ENCODE measurements at regions not wholly inside any gene's neighbourhood (a gene's known extent, or its start where the extent isn't known, plus 50 kb on each side); places are given as distances from the start of the nearest gene placed in this dataset.

DNA sequence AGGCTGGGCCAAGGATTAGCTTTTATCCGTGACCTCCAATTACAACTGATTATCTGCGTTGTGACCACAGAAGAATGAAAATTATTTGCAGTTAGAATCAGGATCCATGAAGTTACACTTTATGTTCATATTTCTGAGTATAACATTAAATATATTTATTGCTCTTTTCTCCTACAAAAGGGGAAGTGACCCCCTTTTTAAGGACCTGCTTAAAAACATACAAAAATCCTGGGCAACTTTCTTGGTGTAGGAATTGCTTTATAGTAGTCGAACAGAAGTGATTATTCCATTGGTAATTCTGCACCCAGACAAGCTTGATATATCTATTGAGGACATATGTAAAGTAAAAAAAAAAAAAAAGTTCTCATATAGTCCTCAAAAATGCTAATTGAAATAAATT, 208.7 kb downstream of the MRPL39 start:
- no peak for DNase-seq
- no peak for ATAC-seq (ENCODE audit: poor library complexity)
- intact Hi-C loops (cut with DNase I), result no loop called here

DNA sequence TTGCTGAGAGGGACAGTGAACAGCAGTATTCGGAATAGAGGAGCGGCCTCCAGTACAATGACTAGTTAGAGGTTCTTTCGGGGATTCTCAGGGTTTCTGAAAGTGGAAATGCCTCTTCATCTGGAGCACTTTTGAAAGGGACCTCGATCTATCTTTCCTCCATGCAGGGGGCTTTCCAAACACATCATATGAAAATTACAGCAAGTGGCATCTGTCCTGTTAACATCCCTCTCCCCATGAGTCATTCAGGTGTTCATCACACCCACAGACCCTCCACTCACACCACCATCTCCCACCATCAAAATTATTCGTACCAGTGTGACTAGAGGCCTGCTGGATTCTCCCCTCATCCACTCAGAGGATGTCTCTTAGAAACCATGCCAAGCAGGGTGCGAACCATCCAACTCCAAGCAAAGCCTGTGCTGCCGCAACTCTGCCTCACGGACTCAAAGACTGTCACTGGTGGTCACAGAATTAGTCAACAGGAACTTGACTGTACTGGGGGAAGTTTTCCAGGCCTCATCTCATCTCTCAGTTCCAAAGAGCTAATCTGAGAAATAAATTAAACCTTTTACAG, 211.1 kb downstream of the MRPL39 start:
- ATAC-seq (ENCODE audit: poor library complexity), result no peak
- intact Hi-C loops (cut with DNase I), result no loop called here
- DNase-seq, result no peak

DNA sequence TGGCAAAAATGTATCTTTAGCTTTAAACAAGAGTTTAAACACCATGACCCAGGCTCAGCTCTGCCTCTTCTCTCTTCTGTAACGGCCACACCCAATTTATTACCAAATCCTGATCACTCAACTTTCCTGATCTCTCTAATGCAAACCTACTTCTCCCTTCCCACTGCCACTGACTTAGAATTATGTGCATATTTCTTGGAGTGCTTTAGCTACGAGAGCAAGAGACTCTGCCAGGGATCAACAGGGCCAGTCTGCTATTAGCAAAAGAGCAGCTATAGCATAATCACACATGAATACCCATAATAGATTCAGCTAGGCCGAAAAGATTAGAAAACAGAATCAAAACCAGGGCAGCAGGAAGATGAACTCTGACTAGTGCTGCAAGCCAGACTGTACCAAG, 215.5 kb downstream of the MRPL39 start:
- ATAC-seq (ENCODE audit: poor library complexity) (no peak), DNase-seq (no peak)
- intact Hi-C loops (cut with DNase I), result no loop called here

DNA sequence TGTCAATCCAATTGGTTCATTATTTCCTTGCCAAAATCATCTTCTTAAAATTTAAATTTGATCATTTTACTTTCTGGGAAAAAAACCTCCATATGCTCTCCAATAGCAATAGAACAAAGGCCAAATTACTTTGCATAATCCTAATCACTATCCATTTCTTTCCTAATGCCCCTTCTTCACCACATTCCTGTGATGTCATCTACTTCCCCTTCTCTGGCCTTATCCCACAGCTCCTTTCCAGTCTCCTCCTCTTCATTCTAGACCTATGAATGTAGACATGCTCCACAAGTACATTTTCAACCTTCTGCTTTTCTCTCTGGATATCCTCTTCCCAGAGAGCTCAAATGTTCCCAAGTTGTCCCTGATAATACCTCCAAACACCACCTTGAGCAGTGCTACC, 216.6 kb downstream of the MRPL39 start:
- intact Hi-C loops (cut with DNase I), result no loop called here
- DNase-seq, result no peak
- no peak for ATAC-seq (ENCODE audit: poor library complexity)

DNA sequence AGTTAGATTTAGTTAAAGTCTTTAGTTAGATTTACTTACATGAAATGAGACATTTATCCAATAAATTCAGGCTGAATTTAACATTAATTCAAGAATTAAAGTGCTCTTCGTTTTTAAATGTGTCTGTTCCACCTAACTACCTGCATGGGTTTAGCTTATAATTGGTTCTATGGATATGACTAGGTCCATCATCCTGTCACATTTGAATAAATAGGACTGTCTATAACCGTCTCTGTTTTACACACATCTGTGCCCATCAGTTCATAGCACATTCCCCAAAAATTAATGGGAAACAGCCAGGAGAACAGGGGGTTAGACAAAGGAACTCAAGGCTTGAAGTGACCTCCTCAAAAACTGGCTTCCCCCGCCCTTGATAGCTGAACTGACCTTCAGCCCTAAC, 219.6 kb downstream of the MRPL39 start:
- DNase-seq (no peak), ATAC-seq (ENCODE audit: poor library complexity) (no peak)
- intact Hi-C loops (cut with DNase I), result no loop called here

DNA sequence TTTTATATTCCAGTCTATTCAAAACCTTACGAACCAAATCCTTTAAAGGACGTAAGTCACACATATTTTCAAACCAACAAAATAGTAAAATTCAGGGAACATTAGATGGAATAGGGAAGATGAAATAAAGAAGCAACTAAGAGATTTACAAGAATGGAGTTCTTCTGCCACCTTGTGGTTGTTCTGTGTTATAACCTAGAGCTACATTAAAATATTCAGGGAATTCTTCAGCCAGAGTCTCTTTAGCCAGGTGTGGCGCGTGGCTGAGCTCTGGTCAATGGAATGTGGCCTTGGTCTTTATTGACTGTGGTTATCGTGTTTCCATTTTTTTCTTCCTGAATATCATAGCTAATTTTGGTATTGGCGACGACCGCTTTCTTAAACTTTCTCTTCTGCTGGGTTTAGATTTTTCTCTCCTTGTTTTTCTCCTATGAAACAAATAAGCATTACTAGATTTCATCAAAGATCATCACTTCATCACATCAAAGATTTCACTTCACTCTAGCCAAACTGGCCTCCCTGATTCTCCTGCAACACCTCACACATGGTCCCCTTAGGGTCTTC, 221.3 kb downstream of the MRPL39 start:
- ATAC-seq (ENCODE audit: poor library complexity), result peak; percentile 57
- DNase-seq, result no peak
- intact Hi-C loops (cut with DNase I), result no loop called here

GRCh38 chr21:25385341-25385740, 221.9 kb downstream of the MRPL39 start:
- DNase-seq, result no peak
- intact Hi-C loops (cut with DNase I), result no loop called here

GRCh38 chr21:25384782-25385181, 222.5 kb downstream of the MRPL39 start:
- no peak for DNase-seq
- intact Hi-C loops (cut with DNase I), result no loop called here
- no peak for ATAC-seq (ENCODE audit: poor library complexity)

More at GRCh38 chr21:25385341-25385740, 221.9 kb downstream of the MRPL39 start:
- ATAC-seq (ENCODE audit: poor library complexity), result no peak

- DNase-seq (no peak), ATAC-seq (ENCODE audit: poor library complexity) (no peak)
- intact Hi-C loops (cut with DNase I), result no loop called here
Measured at GRCh38 chr21:25383545-25383944, 223.7 kb downstream of the MRPL39 start.

DNA sequence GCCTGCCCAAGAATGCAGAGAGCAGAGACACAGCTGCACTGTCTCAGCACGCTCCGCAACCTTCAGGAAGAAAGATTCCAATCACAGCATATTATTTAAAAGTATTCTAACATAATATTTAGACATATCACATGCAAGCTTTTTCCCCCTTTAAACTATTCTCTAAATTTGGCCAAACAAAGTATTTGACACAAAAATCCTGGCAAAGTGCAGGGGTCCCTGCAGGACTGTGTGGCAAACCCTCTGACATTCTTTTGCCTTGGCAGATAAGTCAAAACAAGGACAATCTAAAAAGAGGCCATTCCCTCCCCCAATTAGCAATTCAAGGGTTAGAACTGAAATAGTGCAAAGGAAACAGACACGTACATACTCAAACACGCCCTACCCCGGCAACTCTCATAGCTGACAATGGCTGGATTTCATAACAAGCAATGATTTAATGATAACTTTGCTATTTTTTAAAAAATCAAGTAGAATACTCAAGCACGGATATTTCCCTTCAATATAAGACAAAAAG, 225.3 kb downstream of the MRPL39 start:
- intact Hi-C loops (cut with DNase I), result no loop called here
- no peak for DNase-seq
- no peak for ATAC-seq (ENCODE audit: poor library complexity)

- intact Hi-C loops (cut with DNase I), result no loop called here
- ATAC-seq (ENCODE audit: poor library complexity) (no peak), DNase-seq (no peak)
Measured at GRCh38 chr21:25375675-25376074, 231.6 kb downstream of the MRPL39 start.

- intact Hi-C loops (cut with DNase I), result no loop called here
- DNase-seq, result no peak
- ATAC-seq (ENCODE audit: poor library complexity), result no peak
Measured at GRCh38 chr21:25373126-25374082, 233.9 kb downstream of the MRPL39 start.

DNA sequence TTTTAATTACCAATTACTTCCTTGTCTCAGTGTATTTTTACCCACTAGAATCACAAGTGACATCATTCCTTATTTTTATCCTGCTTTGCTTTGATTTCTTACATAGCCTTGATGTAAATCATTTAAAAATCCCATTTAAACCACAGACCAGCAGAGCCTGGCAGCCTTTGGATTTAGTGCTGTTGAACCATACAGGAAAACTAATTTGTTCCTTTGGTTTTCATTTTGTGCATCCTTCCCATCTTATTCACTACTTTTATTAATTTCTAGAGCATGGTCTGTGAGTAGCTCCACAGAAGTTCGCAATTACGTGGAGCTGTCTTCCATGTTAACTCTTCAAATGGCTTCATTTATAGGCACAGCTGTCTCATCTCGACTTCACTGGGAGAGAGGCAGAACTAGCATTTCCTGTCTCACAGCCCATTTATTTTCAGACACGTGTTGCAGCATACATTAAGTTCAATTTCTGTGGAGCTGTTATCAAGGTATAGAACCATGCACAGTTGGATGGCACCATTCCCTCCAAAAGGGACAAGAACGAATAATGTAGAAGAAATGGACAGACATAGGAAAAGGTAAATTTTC, 235.3 kb downstream of the MRPL39 start:
- no peak for DNase-seq
- ATAC-seq (ENCODE audit: poor library complexity), result no peak
- intact Hi-C loops (cut with DNase I), result no loop called here

DNA sequence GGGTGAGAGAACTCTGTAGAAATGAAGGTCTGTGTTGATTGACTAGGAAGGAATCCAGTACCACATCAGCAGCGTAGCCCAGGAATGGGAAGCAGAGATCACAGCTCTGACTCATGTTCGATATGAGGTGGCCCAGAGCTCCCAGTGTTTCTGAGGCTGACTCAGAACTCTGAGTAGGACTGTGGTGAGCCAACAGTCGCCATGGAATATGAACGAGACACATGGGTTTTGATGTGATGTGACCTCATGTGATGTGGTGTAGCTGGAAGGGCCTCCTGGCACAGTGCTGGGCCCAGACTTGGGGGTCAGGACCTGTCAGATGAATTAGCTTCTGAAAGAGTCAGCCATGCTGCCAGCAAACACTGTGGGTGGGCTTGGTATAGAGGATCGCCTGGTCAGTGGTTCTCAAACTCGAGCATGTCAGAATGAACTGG, 237.0 kb downstream of the MRPL39 start:
- DNase-seq, result no peak
- ATAC-seq (ENCODE audit: poor library complexity), result no peak
- intact Hi-C loops (cut with DNase I), result no loop called here

- ATAC-seq (ENCODE audit: poor library complexity) (no peak), DNase-seq (no peak)
- intact Hi-C loops (cut with DNase I), result no loop called here
Measured at GRCh38 chr21:25369524-25370300, 237.6 kb downstream of the MRPL39 start.

GRCh38 chr21:25368531-25368930, 238.8 kb downstream of the MRPL39 start:
- no peak for DNase-seq
- intact Hi-C loops (cut with DNase I), result no loop called here
- ATAC-seq (ENCODE audit: poor library complexity), result no peak

DNA sequence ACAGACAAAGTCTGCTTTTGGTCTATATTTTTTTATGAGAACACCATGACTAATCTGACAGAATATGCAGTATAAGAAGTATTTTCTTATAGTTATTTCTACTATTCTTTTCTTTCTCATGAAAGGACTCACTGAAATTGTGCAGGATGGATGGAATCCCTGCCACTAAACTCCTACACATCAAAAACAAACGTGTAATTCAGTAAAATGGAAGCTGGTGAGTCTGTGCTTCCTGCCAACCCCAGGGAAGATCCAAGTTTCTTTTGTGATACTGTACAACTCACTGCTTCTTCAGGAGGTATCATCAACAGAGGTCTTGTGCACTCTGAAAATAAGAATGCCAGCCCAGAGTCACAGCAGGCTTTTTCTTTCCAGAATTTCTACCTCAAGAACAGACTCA, 241.2 kb downstream of the MRPL39 start:
- ATAC-seq (ENCODE audit: poor library complexity), result no peak
- intact Hi-C loops (cut with DNase I), result no loop called here
- DNase-seq, result no peak

- no peak for DNase-seq
- ATAC-seq (ENCODE audit: poor library complexity), result no peak
- intact Hi-C loops (cut with DNase I), result no loop called here
Measured at GRCh38 chr21:25362375-25363267, 244.7 kb downstream of the MRPL39 start.
